Neural cell (in vitro differentiated cells): ENCODE measurements at regions not wholly inside any gene's neighbourhood (a gene's known extent, or its start where the extent isn't known, plus 50 kb on each side); places are given as distances from the start of the nearest gene placed in this dataset.

Source experiments
- POLR2AphosphoS5 ChIP-seq: IDR thresholded peaks from 2 replicates; pipeline ENCODE4 v1.6.1; 2012
- TF ChIP-seq, protein P1 (sequence below): fragments of 450-650 bp; IDR thresholded peaks from 2 replicates; pipeline ENCODE4 v1.5.1; 2014; ENCODE audit warnings: antibody characterized with exemption, mild to moderate bottlenecking, moderate library complexity; ENCODE audit not compliant: poor library complexity, severe bottlenecking

DNA sequence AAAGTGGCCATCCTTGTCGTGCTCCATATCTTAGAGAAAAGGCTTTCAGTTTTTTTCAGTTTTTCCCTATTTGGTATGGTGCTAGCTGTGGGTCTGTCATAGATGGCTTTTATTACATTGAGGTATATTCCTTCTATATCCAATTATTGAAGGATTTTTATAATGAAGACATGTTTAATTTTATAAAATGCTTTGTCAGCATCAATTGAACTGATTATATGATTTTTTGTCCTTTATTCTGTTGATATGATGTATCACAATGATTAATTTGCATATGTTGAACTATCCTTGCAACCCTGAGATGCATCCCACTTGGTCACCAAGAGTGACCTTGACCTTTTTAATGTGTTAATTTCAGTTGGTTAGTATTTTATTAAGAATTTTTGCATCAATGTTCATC is 55.1 kb upstream of the VGLL2 start:
- TF ChIP-seq, protein P1, sequence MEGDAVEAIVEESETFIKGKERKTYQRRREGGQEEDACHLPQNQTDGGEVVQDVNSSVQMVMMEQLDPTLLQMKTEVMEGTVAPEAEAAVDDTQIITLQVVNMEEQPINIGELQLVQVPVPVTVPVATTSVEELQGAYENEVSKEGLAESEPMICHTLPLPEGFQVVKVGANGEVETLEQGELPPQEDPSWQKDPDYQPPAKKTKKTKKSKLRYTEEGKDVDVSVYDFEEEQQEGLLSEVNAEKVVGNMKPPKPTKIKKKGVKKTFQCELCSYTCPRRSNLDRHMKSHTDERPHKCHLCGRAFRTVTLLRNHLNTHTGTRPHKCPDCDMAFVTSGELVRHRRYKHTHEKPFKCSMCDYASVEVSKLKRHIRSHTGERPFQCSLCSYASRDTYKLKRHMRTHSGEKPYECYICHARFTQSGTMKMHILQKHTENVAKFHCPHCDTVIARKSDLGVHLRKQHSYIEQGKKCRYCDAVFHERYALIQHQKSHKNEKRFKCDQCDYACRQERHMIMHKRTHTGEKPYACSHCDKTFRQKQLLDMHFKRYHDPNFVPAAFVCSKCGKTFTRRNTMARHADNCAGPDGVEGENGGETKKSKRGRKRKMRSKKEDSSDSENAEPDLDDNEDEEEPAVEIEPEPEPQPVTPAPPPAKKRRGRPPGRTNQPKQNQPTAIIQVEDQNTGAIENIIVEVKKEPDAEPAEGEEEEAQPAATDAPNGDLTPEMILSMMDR, result no peak
- TF ChIP-seq POLR2AphosphoS5, result no peak
